Stimulated activated CD8-positive, alpha-beta memory T cell treated with anti-CD3 and anti-CD28 coated beads, Interleukin-15, amount 100 ng/mL, for 48 hours (primary cell): ENCODE measurements at regions not wholly inside any gene's neighbourhood (a gene's known extent, or its start where the extent isn't known, plus 50 kb on each side); places are given as distances from the start of the nearest gene placed in this dataset.
"Not testable (repeated sequence)": the region's sequence is repeated elsewhere in the genome, so short reads cannot be mapped to it uniquely, and the experiment has no call there.

Experiments
- DNase-seq, 2 donors: peaks; one replicate each; pipeline ENCODE4 v3.0.0-alpha.2; 2020; ENCODE audit warnings: low read depth in 2 of 2

GRCh38 chr2:56515399-56515798, 331.6 kb downstream of the CCDC85A start:
- no peak for DNase-seq

GRCh38 chr2:56519806-56520205, 336.0 kb downstream of the CCDC85A start:
- no peak for DNase-seq

DNA sequence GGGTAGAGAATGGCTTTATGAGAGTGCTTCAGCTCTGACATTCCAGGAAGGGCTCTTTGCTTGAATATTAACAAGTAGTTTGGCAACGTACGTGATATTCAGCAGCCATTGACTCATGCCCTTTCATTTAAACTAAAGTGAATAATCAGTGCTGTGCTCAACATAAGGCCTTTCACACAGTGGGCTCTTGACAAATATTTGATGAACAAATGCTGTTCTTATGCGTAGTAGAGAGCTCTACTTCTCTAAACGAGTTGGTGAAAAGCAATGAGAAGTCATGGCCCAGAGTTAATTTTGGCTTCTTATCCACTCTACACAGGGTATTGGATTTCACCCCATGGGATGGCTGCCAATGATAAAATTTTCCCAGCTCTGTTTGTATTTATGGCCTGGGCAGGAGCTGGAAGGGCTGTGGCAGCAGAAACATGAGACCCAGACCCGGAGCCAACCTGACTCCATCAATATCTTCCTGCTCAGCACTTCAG, 338.9 kb downstream of the CCDC85A start:
- DNase-seq, result no peak

GRCh38 chr2:56523816-56524215, 340.0 kb downstream of the CCDC85A start:
- no peak for DNase-seq

DNA sequence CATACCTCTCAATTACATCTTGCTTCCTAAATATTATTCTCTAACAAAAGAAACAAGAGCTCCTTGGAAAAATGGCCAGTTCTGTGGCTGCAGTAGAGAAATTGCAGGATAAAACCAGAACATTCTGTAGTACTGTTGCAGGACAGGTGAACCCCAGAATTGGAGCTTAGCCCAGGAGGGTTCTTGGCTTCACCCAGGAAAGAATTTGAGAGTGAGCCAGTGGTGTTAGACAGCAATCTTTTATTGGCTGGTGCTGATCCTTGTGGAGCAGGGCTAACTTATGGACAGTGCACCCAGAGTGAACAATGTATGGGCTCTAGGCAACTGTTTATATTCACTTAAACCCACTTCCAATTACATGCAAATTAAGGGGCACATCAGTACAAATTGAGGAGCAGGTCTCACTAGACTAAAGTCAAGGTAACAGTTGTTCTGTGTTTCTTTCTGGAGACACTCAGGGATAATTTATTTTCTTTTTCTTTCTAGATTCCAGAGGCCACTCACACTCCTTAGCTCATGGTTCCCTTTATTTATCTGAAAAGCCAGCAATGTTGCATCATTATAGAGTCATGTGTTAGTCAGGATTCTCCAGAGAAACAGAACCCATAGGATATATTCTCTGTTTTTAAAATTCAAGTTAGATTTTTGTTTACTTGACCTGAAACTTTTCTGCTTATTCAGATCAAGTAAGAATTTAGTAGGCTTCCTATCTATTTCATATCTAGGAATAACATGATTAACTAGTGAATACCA, 348.1 kb downstream of the CCDC85A start:
- DNase-seq, result no peak

GRCh38 chr2:56534321-56534720, 350.5 kb downstream of the CCDC85A start:
- DNase-seq, result no peak

GRCh38 chr2:56537756-56538155, 354.0 kb downstream of the CCDC85A start:
- no peak for DNase-seq

GRCh38 chr2:56539618-56540017, 355.8 kb downstream of the CCDC85A start:
- no peak for DNase-seq

GRCh38 chr2:56540467-56540866, 356.7 kb downstream of the CCDC85A start:
- no peak for DNase-seq

GRCh38 chr2:56540916-56541315, 357.1 kb downstream of the CCDC85A start:
- no peak for DNase-seq

DNA sequence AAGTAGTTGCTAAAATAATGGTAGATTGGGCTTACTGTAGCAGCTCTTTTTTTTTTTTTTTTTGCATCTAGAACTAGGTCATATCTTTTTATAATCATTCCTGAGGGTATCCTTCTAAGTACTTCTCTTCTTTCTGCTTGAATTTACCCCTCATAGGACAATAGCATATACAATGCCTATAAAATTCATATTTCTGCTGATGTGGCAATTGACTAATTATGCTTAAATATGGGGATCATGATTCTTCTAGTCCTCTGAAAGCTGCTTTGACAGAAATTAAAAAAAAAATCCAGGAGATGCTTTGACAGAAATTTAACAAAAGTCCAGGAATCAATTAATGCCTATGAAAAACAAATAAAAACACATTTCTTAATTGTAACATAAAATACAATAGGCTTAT, 358.4 kb downstream of the CCDC85A start:
- DNase-seq, result no peak

GRCh38 chr2:56565143-56565542, 381.4 kb downstream of the CCDC85A start:
- no peak for DNase-seq

- no peak for DNase-seq
Measured at GRCh38 chr2:56571074-56571473, 387.3 kb downstream of the CCDC85A start.

DNA sequence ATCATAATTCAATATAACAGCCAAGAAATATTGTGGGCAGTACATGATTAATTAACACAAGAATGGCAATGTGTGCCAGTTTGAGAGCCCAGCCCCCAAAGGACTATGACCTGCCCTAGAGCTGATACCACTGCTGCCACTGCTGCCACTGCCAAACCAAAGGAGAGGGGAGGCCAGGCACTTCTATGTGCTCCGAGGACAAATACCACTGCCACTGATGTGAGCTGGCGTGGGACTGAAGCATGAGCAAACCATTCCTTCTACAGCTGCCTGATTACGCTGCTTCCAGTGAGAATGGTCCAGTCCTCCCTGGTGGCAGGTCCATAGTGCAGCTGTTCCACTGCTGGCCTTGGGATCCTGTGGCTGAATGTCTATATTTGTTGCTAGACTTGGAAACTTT, 392.2 kb downstream of the CCDC85A start:
- DNase-seq, result no peak

DNA sequence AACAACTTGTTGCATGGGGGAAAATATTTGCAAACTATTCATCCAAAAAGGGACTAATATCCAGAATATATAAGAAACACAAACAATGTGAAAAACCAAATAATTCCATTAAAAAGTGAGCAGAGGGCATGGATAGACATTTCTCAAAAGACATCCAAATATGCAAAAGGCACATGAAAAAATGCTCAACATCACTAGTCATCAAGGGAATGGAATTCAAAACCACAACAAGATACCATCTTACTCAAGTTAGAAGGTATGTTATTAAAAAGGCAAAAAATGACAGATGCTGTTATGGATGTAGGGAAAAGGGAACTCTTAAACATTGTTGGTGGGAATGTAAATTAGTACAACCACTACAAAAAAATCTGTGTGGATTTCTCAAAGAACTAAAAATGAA, 396.5 kb downstream of the CCDC85A start:
- no peak for DNase-seq

DNA sequence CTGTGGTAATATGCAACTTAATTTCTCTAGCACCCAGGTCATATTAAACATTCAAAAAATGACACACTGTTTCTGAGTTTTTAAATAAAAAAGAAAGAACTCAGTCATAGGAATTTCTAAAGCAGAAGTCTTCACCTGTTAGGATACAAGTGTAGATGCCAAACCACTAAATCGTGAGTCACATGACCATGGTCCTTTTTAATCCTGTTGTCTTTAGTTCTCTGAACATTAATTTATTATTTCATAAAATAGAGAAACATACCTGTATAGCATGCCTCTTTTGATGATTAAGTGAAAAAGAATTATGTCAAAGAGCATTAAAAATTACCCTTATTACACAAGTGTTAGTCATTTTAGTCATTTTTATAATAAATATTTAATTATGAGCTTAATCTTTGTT, 398.8 kb downstream of the CCDC85A start:
- DNase-seq, result no peak

DNA sequence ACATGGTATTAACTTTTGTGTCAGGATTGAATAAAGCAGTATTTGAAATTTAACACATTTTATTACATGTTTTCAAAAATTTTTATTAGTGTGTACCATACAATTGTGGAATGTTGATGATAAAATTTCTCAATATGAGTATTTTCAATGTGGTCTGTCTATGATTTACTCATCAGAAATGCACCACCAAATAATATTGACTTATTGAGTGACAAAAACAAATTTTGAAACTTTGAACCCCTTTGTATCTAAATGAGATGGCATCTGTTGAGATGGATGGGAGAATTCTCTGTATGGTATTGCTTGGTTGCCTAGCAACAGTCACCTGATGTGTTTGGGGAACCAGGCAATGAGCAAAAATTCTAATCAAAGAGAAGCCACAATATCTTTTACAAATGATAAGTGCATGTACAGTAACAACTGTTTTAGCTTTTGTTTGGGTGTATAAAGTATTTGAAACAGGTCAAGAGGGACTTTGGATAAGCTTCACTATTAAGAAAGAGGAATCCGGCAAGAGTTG, 400.1 kb downstream of the CCDC85A start:
- no peak for DNase-seq

- DNase-seq, result no peak
Measured at GRCh38 chr2:56587456-56587855, 403.7 kb downstream of the CCDC85A start.

DNA sequence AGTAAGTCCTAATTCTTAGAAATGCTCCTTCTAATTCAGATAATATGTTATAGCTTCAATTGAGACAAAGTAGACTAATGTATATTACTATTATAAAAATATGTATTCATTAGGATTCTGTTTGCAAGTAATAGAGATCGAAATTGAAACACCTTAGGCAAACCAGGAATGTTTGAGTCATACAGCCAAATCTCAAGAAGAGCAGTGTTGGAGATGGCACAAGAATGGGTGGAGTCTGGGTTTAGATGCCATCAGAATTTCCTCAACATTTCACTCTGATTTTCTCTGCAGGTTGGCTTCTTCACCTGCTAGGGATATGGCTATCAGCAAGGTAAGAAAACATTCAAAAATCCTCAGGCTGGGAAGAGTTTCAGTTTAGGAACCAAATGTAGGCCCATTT, 405.4 kb downstream of the CCDC85A start:
- DNase-seq, result no peak

DNA sequence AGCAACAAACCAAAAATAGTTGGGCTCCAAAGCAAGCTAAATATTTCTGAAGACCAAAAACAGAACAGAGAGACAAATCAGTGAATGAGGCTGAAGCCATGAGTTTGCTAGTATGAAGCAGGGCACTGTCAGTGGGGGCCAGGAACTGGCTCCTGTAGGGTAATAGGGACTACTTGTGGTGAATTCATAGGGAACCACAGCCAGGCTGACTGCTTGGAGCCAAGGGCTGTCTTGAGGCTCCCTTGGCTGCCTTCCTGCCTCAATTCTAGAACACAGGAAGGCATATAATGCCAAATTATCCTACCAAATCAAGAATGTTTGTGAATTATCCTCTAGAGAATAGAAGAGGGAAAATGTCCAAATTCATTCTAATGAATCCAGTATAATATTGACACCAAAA, 406.0 kb downstream of the CCDC85A start:
- no peak for DNase-seq

- DNase-seq, result no peak
Measured at GRCh38 chr2:56590611-56591010, 406.8 kb downstream of the CCDC85A start.

- DNase-seq, result not testable (repeated sequence)
Measured at GRCh38 chr2:56606086-56606485, 422.3 kb downstream of the CCDC85A start.

GRCh38 chr2:56613254-56613653, 429.5 kb downstream of the CCDC85A start:
- no peak for DNase-seq

GRCh38 chr2:56613920-56614319, 430.1 kb downstream of the CCDC85A start:
- DNase-seq, result no peak
